Vagina (tissue), 2 donors: ENCODE measurements at regions not wholly inside any gene's neighbourhood (a gene's known extent, or its start where the extent isn't known, plus 50 kb on each side); places are given as distances from the start of the nearest gene placed in this dataset.
"Not testable (repeated sequence)": the region's sequence is repeated elsewhere in the genome, so short reads cannot be mapped to it uniquely, and the experiment has no call there.

Experiments
- DNase-seq, 2 donors: peaks; one replicate each; pipeline ENCODE4 v3.0.0-alpha.2; 2017; ENCODE audit errors: extremely low spot score in 2 of 2
- H3K27ac ChIP-seq: fragments of 200-600 bp; sonication (generic); one replicate; pipeline ENCODE4 v1.5.1; 2019
- H3K27me3 ChIP-seq: fragments of 200-600 bp; sonication (generic); one replicate; pipeline ENCODE4 v1.5.1; 2019
- H3K36me3 ChIP-seq, 2 donors: fragments of 200-600 bp; sonication (generic); one replicate each; pipeline ENCODE4 v1.5.1; 2017 to 2019
- H3K4me1 ChIP-seq: fragments of 200-600 bp; sonication (generic); one replicate; pipeline ENCODE4 v1.5.1; 2019
- H3K4me3 ChIP-seq, 2 donors: fragments of 200-600 bp; sonication (generic); 1 replicate in 1 of 2; 2 replicates in 1 of 2; pipeline ENCODE4 v1.5.1; 2016 to 2019
- H3K9me3 ChIP-seq: fragments of 200-600 bp; sonication (generic); one replicate; pipeline ENCODE4 v1.5.1; 2019
- POLR2A ChIP-seq, 2 donors: fragments of 450-650 bp; IDR thresholded peaks; one replicate each; pipeline ENCODE4 v1.6.1; 2017; ENCODE audit warnings: antibody characterized with exemption in 2 of 2, mild to moderate bottlenecking in 2 of 2, moderate library complexity in 2 of 2
- POLR2AphosphoS5 ChIP-seq, 2 donors: sonication (generic); formaldehyde crosslinking; IDR thresholded peaks; one replicate each; pipeline ENCODE4 v1.9.0; 2017; ENCODE audit warnings: antibody characterized with exemption in 2 of 2, mild to moderate bottlenecking in 2 of 2, low read depth in 1 of 2; ENCODE audit not compliant: insufficient read depth in 1 of 2
- intact Hi-C: fragments of 100-400 bp; cut with DNase I; formaldehyde crosslinking; loops from one replicate; pipeline ENCODE4 v1.15.1; 2023
- TF ChIP-seq, protein P1 (sequence below), 3 experiments: fragments of 450-650 bp in 2 of 3; fragments of 200-600 bp in 1 of 3; sonication (generic) in 1 of 3; IDR thresholded peaks; one replicate each; pipeline ENCODE4 v1.5.1; 2017 to 2019; ENCODE audit warnings: antibody characterized with exemption in 3 of 3, mild to moderate bottlenecking in 2 of 3, moderate library complexity in 2 of 3

DNA sequence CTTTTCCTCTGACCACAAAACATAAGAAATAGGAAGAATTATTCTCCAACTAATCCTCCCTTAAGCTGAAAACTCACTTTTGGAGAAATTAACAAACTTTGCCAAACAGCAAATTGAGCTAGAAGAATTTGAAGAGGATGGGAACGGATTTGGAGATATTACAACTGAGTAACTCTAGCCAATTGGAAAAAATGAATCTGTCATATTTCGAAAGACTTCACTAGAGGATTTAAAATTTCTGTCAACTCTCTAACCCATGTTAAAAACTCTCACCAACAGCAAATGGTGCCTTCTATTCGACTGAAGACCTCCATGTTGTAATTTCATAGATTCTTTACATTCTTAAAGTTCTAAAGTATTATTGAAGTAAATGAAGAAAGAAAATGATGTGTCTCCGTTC lies 414.2 kb downstream of the RMST start:
- no peak overlapping the region for H3K27ac ChIP-seq
- TF ChIP-seq POLR2AphosphoS5 (IDR thresholded peaks at IDR 0.05; ENCODE audit: insufficient read depth in 1 of 2, low read depth in 1 of 2) (no peak), POLR2A (IDR thresholded peaks at IDR 0.05) (no peak)
- TF ChIP-seq, protein P1, sequence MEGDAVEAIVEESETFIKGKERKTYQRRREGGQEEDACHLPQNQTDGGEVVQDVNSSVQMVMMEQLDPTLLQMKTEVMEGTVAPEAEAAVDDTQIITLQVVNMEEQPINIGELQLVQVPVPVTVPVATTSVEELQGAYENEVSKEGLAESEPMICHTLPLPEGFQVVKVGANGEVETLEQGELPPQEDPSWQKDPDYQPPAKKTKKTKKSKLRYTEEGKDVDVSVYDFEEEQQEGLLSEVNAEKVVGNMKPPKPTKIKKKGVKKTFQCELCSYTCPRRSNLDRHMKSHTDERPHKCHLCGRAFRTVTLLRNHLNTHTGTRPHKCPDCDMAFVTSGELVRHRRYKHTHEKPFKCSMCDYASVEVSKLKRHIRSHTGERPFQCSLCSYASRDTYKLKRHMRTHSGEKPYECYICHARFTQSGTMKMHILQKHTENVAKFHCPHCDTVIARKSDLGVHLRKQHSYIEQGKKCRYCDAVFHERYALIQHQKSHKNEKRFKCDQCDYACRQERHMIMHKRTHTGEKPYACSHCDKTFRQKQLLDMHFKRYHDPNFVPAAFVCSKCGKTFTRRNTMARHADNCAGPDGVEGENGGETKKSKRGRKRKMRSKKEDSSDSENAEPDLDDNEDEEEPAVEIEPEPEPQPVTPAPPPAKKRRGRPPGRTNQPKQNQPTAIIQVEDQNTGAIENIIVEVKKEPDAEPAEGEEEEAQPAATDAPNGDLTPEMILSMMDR (IDR thresholded peaks at IDR 0.05), result no peak
- intact Hi-C loops, result no loop called here

GRCh38 chr12:97877404-97877803 lies 414.8 kb downstream of the RMST start:
- DNase-seq, result no peak
- Histone ChIP-seq H3K4me3 (no peak overlapping the region), H3K4me1 (peaks cover 9% of the 10 kb centered on the region), H3K27me3 (no peaks in the 10 kb centered on the region), H3K36me3 (no peaks in the 10 kb centered on the region), H3K27ac (no peak overlapping the region), H3K9me3 (no peaks in the 10 kb centered on the region)
- intact Hi-C loops, result no loop called here
- TF ChIP-seq POLR2AphosphoS5 (IDR thresholded peaks at IDR 0.05; ENCODE audit: insufficient read depth in 1 of 2, low read depth in 1 of 2) (no peak), POLR2A (IDR thresholded peaks at IDR 0.05) (no peak)
- TF ChIP-seq, protein P1 (IDR thresholded peaks at IDR 0.05), result no peak

More for the DNA sequence above, 414.2 kb downstream of the RMST start:
- H3K27me3 ChIP-seq, result no peaks in the 10 kb centered on the region
- H3K4me3 ChIP-seq, result no peak overlapping the region
- DNase-seq, result no peak
- H3K9me3 ChIP-seq, result no peaks in the 10 kb centered on the region
- H3K4me1 ChIP-seq, result peaks cover 9% of the 10 kb centered on the region
- no peaks in the 10 kb centered on the region for H3K36me3 ChIP-seq

- H3K4me3 ChIP-seq, result no peak overlapping the region
Observed at GRCh38 chr12:97886511-97887176, 424.0 kb downstream of the RMST start.

GRCh38 chr12:97897881-97898280 lies 435.3 kb downstream of the RMST start:
- intact Hi-C loops, H3K4me1 ChIP-seq, H3K9me3 ChIP-seq, H3K27me3 ChIP-seq, H3K36me3 ChIP-seq, H3K27ac ChIP-seq, DNase-seq, H3K4me3 ChIP-seq: not testable (repeated sequence)

More at GRCh38 chr12:97886511-97887176, 424.0 kb downstream of the RMST start:
- Histone ChIP-seq H3K27me3 (no peaks in the 10 kb centered on the region), H3K36me3 (no peaks in the 10 kb centered on the region), H3K4me1 (peaks cover 10% of the 10 kb centered on the region), H3K9me3 (no peaks in the 10 kb centered on the region), H3K27ac (no peak overlapping the region)
- intact Hi-C loops, result no loop called here
- DNase-seq, result no peak
- TF ChIP-seq POLR2AphosphoS5 (IDR thresholded peaks at IDR 0.05; ENCODE audit: insufficient read depth in 1 of 2, low read depth in 1 of 2), result no peak
- TF ChIP-seq, protein P1 (IDR thresholded peaks at IDR 0.05), result no peak
- no peak for TF ChIP-seq POLR2A (IDR thresholded peaks at IDR 0.05)

DNA sequence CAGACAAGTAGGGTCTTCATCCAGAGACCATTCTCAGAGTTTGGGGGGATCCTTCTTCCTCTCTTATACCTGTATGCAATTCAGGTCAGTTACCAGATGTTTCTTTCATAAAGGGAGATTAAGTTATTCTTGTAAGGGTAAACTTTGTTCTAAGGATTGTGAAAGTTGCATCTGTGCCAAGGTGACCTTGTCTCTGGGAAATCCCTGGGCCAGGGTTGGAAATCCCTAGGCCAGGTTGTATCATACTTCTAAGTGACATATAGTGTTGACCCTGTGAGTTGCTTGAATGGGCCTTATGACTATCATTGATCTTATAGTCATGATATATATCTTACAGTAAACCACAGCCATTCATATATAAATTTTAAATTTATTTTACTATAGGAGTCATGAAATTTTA lies 436.9 kb downstream of the RMST start:
- Histone ChIP-seq H3K27ac (no peak overlapping the region), H3K4me1 (no peaks in the 10 kb centered on the region), H3K36me3 (no peaks in the 10 kb centered on the region), H3K4me3 (no peak overlapping the region), H3K9me3 (no peaks in the 10 kb centered on the region), H3K27me3 (no peaks in the 10 kb centered on the region)
- no peak for TF ChIP-seq POLR2AphosphoS5 (IDR thresholded peaks at IDR 0.05; ENCODE audit: insufficient read depth in 1 of 2, low read depth in 1 of 2)
- TF ChIP-seq POLR2A (IDR thresholded peaks at IDR 0.05), result no peak
- TF ChIP-seq, protein P1 (IDR thresholded peaks at IDR 0.05), result no peak
- intact Hi-C loops, result no loop called here
- no peak for DNase-seq
